GM23338 (cell line): ENCODE measurements at regions not wholly inside any gene's neighbourhood (a gene's known extent, or its start where the extent isn't known, plus 50 kb on each side); places are given as distances from the start of the nearest gene placed in this dataset.

Experiments used
- ATAC-seq: fragments of 200-7000 bp; cut with Tn5 transposase; 3 replicates; pipeline ENCODE4 v1.9.1; 2020
- DNase-seq: peaks from one replicate; pipeline ENCODE4 v3.0.0-alpha.2; 2015; ENCODE audit warnings: low spot score
- H2AFZ ChIP-seq: fragments of 200-600 bp; sonication (generic); 2 replicates; pipeline ENCODE4 v1.8.0; 2016; ENCODE audit warnings: antibody characterized with exemption, mild to moderate bottlenecking, moderate library complexity
- H3F3A ChIP-seq: fragments of 200-600 bp; sonication (generic); replicated peaks from 2 replicates; pipeline ENCODE4 v1.8.0; 2017; ENCODE audit warnings: antibody characterized with exemption, mixed run types, low read depth
- H3K27ac ChIP-seq: fragments of 200-600 bp; sonication (generic); 2 replicates; pipeline ENCODE4 v1.6.1; 2016; ENCODE audit warnings: low read depth
- H3K27me3 ChIP-seq: fragments of 200-600 bp; sonication (generic); 2 replicates; pipeline ENCODE4 v1.8.0; 2016; ENCODE audit warnings: mild to moderate bottlenecking, mixed run types, moderate library complexity; ENCODE audit not compliant: insufficient read depth
- H3K36me3 ChIP-seq: fragments of 200-600 bp; sonication (generic); 2 replicates; pipeline ENCODE4 v1.8.0; 2016; ENCODE audit warnings: mild to moderate bottlenecking; ENCODE audit not compliant: insufficient read depth
- H3K4me1 ChIP-seq: fragments of 200-600 bp; sonication (generic); 2 replicates; pipeline ENCODE4 v1.8.0; 2016; ENCODE audit warnings: mild to moderate bottlenecking, moderate library complexity; ENCODE audit not compliant: insufficient read depth
- H3K4me2 ChIP-seq: fragments of 200-600 bp; sonication (generic); 2 replicates; pipeline ENCODE4 v1.7.1; 2017; ENCODE audit warnings: mixed run types
- H3K4me3 ChIP-seq: fragments of 200-600 bp; sonication (generic); 2 replicates; pipeline ENCODE4 v1.6.1; 2016; ENCODE audit warnings: mixed run types
- H3K79me2 ChIP-seq: fragments of 200-600 bp; sonication (generic); replicated peaks from 2 replicates; pipeline ENCODE4 v1.8.0; 2017; ENCODE audit warnings: mild to moderate bottlenecking; ENCODE audit not compliant: insufficient read depth
- H3K9me2 ChIP-seq: fragments of 200-600 bp; sonication (generic); 2 replicates; pipeline ENCODE4 v1.8.0; 2017; ENCODE audit not compliant: insufficient read depth
- H4K20me1 ChIP-seq: fragments of 200-600 bp; sonication (generic); replicated peaks from 2 replicates; pipeline ENCODE4 v1.8.0; 2017; ENCODE audit warnings: mild to moderate bottlenecking; ENCODE audit not compliant: insufficient read depth
- H3K27ac Mint-ChIP-seq: 2 replicates; pipeline ENCODE4 v1.8.0; 2020; ENCODE audit warnings: inconsistent platforms, mild to moderate bottlenecking, moderate library complexity, mixed read lengths
- H3K27me3 Mint-ChIP-seq: 3 replicates; pipeline ENCODE4 v1.8.0; 2022; ENCODE audit warnings: low read depth, mild to moderate bottlenecking, moderate library complexity, mixed read lengths, inconsistent platforms; ENCODE audit not compliant: insufficient read depth, poor library complexity
- H3K36me3 Mint-ChIP-seq: 3 replicates; pipeline ENCODE4 v1.8.0; 2021; ENCODE audit warnings: low read depth, mild to moderate bottlenecking, inconsistent platforms, moderate library complexity, mixed read lengths
- H3K4me1 Mint-ChIP-seq: 3 replicates; pipeline ENCODE4 v1.8.0; 2020; ENCODE audit warnings: mild to moderate bottlenecking, inconsistent platforms, mixed read lengths
- H3K4me3 Mint-ChIP-seq: 3 replicates; pipeline ENCODE4 v1.8.0; 2021; ENCODE audit warnings: moderate library complexity, mild to moderate bottlenecking, inconsistent platforms, mixed read lengths
- H3K9me3 Mint-ChIP-seq: 3 replicates; pipeline ENCODE4 v1.8.0; 2020; ENCODE audit warnings: moderate library complexity, mild to moderate bottlenecking, inconsistent platforms, mixed read lengths
- CREB1 ChIP-seq: fragments of 250-450 bp; sonication (Bioruptor Pico); IDR thresholded peaks from 2 replicates; pipeline ENCODE4 v1.5.0; 2020; ENCODE audit warnings: low read depth, mild to moderate bottlenecking, moderate library complexity
- CTCF ChIP-seq, 2 experiments: fragments of 200-600 bp in 1 of 2; sonication (generic) in 1 of 2; conservative IDR thresholded peaks; 2 replicates each; pipeline versions ENCODE4 v1.5.1 to v1.6.1; 2016 to 2017; ENCODE audit warnings: antibody characterized with exemption in 2 of 2, low read depth in 2 of 2, mild to moderate bottlenecking in 2 of 2, moderate library complexity in 1 of 2
- ETS1 ChIP-seq: IDR thresholded peaks from 2 replicates; pipeline ENCODE4 v1.6.1; 2016; ENCODE audit warnings: antibody characterized with exemption
- EZH2 ChIP-seq: fragments of 200-600 bp; sonication (generic); IDR thresholded peaks from one replicate; pipeline ENCODE4 v1.8.0; 2017; ENCODE audit warnings: antibody characterized with exemption, mild to moderate bottlenecking, low read depth; ENCODE audit not compliant: unreplicated experiment
- EZH2phosphoT487 ChIP-seq: fragments of 200-600 bp; sonication (generic); IDR thresholded peaks from one replicate; pipeline ENCODE4 v1.8.1; 2018; ENCODE audit warnings: antibody characterized with exemption; ENCODE audit not compliant: unreplicated experiment
- JUNB ChIP-seq: IDR thresholded peaks from one replicate; pipeline ENCODE4 v1.6.1; 2016; ENCODE audit warnings: antibody characterized with exemption; ENCODE audit not compliant: unreplicated experiment
- NANOG ChIP-seq: IDR thresholded peaks from 2 replicates; pipeline ENCODE4 v1.6.1; 2016; ENCODE audit warnings: antibody characterized with exemption, borderline replicate concordance
- POLR2AphosphoS5 ChIP-seq: IDR thresholded peaks from 2 replicates; pipeline ENCODE4 v1.6.1; 2016; ENCODE audit warnings: antibody characterized with exemption, low read depth
- REST ChIP-seq: IDR thresholded peaks from one replicate; pipeline ENCODE4 v1.6.1; 2018; ENCODE audit warnings: antibody characterized with exemption; ENCODE audit not compliant: unreplicated experiment
- STAT1 ChIP-seq: IDR thresholded peaks from one replicate; pipeline ENCODE4 v1.6.1; 2016; ENCODE audit warnings: antibody characterized with exemption; ENCODE audit not compliant: unreplicated experiment
- ZNF114 ChIP-seq: fragments of 250-450 bp; sonication (Bioruptor Pico); IDR thresholded peaks from 2 replicates; pipeline ENCODE4 v1.5.0; 2020; ENCODE audit warnings: mild to moderate bottlenecking, moderate library complexity
- ZNF331 ChIP-seq: fragments of 250-450 bp; sonication (Bioruptor Pico); IDR thresholded peaks from 2 replicates; pipeline ENCODE4 v1.5.0; 2020; ENCODE audit warnings: low read depth, mild to moderate bottlenecking, moderate library complexity
- ZNF462 ChIP-seq: fragments of 250-450 bp; sonication (Bioruptor Pico); IDR thresholded peaks from 2 replicates; pipeline ENCODE4 v1.5.0; 2020; ENCODE audit warnings: mild to moderate bottlenecking, moderate library complexity

- H3K4me1 Mint-ChIP-seq = no peaks in the 10 kb centered on the region
- H3K4me3 Mint-ChIP-seq = no peak overlapping the region
- H3K27ac Mint-ChIP-seq = no peak overlapping the region
- H3K79me2 ChIP-seq = no peaks in the 10 kb centered on the region
- H3K9me2 ChIP-seq = peaks cover 6% of the 10 kb centered on the region; the same call in 1 of the 2 replicates
- H3K9me3 Mint-ChIP-seq = peaks cover 4% of the 10 kb centered on the region; the same call in 2 of the 3 replicates
- no peak overlapping the region for H2AFZ ChIP-seq
- no peaks in the 10 kb centered on the region for H4K20me1 ChIP-seq
- no peaks in the 10 kb centered on the region for H3K27me3 ChIP-seq
- H3K4me3 ChIP-seq = no peak overlapping the region
- H3F3A ChIP-seq = no peaks in the 10 kb centered on the region
- TF ChIP-seq CTCF (conservative IDR thresholded peaks at IDR 0.05; ENCODE audit: low read depth in 2 of 2) = no peak
- no peak for TF ChIP-seq ZNF331
- no peak for TF ChIP-seq NANOG
- TF ChIP-seq REST = no peak
- TF ChIP-seq STAT1 = no peak
- no peak for TF ChIP-seq ZNF114
- TF ChIP-seq EZH2phosphoT487 = no peak
- TF ChIP-seq CREB1 (CRISPR knock-in tag) = no peak
- TF ChIP-seq POLR2AphosphoS5 = no peak
- no peak for TF ChIP-seq ETS1
- TF ChIP-seq JUNB = no peak
- TF ChIP-seq ZNF462 = no peak
- TF ChIP-seq EZH2 = no peak
- no peak for DNase-seq
- no peak overlapping the region for H3K4me2 ChIP-seq
- H3K27me3 Mint-ChIP-seq = peaks cover 3% of the 10 kb centered on the region
- no peaks in the 10 kb centered on the region for H3K36me3 ChIP-seq
- H3K4me1 ChIP-seq = no peaks in the 10 kb centered on the region
- no peak overlapping the region for H3K27ac ChIP-seq
- no peaks in the 10 kb centered on the region; the same call in 2 of the 3 replicates for H3K36me3 Mint-ChIP-seq
- ATAC-seq = no peak
These were observed 109.9 kb upstream of the GNAO1 start for GRCh38 chr16:56081371-56081770.
